H9 (cell line): ENCODE measurements at regions not wholly inside any gene's neighbourhood (a gene's known extent, or its start where the extent isn't known, plus 50 kb on each side); places are given as distances from the start of the nearest gene placed in this dataset.

ENCODE experiments used
- DNase-seq: peaks from one replicate; pipeline ENCODE4 v3.0.0-alpha.2; 2017
- H2AFZ ChIP-seq: one replicate; pipeline ENCODE4 v1.6.1; 2013; ENCODE audit warnings: mild to moderate bottlenecking, low read length, control low read depth, moderate library complexity
- H2AK5ac ChIP-seq: 2 replicates; pipeline ENCODE4 v1.6.1; 2013; ENCODE audit warnings: low read length, control low read depth, mixed read lengths; ENCODE audit not compliant: insufficient read length
- H2BK120ac ChIP-seq: one replicate; pipeline ENCODE4 v1.6.1; 2013; ENCODE audit warnings: low read depth, mild to moderate bottlenecking, low read length, control low read depth, inconsistent platforms; ENCODE audit not compliant: poor library complexity, severe bottlenecking
- H2BK12ac ChIP-seq: 2 replicates; pipeline ENCODE4 v1.6.1; 2013; ENCODE audit warnings: low read length, control low read depth, mixed read lengths, low read depth; ENCODE audit not compliant: insufficient read length
- H2BK15ac ChIP-seq: 2 replicates; pipeline ENCODE4 v1.6.1; 2013; ENCODE audit warnings: low read depth, low read length, control low read depth
- H2BK20ac ChIP-seq: one replicate; pipeline ENCODE4 v1.6.1; 2013; ENCODE audit warnings: low read depth, mild to moderate bottlenecking, low read length, control low read depth, inconsistent platforms; ENCODE audit not compliant: poor library complexity, severe bottlenecking
- H2BK5ac ChIP-seq: 2 replicates; pipeline ENCODE4 v1.6.1; 2013; ENCODE audit warnings: low read length, control low read depth, mixed read lengths; ENCODE audit not compliant: insufficient read length
- H3K14ac ChIP-seq: 2 replicates; pipeline ENCODE4 v1.6.1; 2013; ENCODE audit warnings: low read length, control low read depth; ENCODE audit not compliant: insufficient read depth
- H3K18ac ChIP-seq: 2 replicates; pipeline ENCODE4 v1.6.1; 2013; ENCODE audit warnings: low read depth, mild to moderate bottlenecking, mixed read lengths, low read length, control low read depth; ENCODE audit not compliant: insufficient read length
- H3K23ac ChIP-seq: 2 replicates; pipeline ENCODE4 v1.6.1; 2013; ENCODE audit warnings: low read length, control low read depth, mixed read lengths, low read depth; ENCODE audit not compliant: insufficient read length
- H3K23me2 ChIP-seq: 2 replicates; pipeline ENCODE4 v1.6.1; 2013; ENCODE audit warnings: low read depth, mild to moderate bottlenecking, mixed read lengths, low read length, control low read depth; ENCODE audit not compliant: insufficient read length, poor library complexity, severe bottlenecking
- H3K27ac ChIP-seq: 2 replicates; pipeline ENCODE4 v1.5.1; 2013; ENCODE audit warnings: low read length, control low read depth, mixed read lengths, low read depth; ENCODE audit not compliant: insufficient read length
- H3K27me3 ChIP-seq: 2 replicates; pipeline ENCODE4 v1.6.1; 2013; ENCODE audit warnings: low read length, control low read depth, inconsistent platforms; ENCODE audit not compliant: insufficient read depth
- H3K4ac ChIP-seq: 2 replicates; pipeline ENCODE4 v1.6.1; 2013; ENCODE audit warnings: low read depth, mild to moderate bottlenecking, control low read depth, inconsistent platforms, low read length, moderate library complexity
- H3K4me1 ChIP-seq: 2 replicates; pipeline ENCODE4 v1.6.1; 2013; ENCODE audit warnings: low read length, control low read depth, inconsistent platforms; ENCODE audit not compliant: insufficient read depth
- H3K4me2 ChIP-seq: 2 replicates; pipeline ENCODE4 v1.6.1; 2013; ENCODE audit warnings: low read length, control low read depth, mixed read lengths; ENCODE audit not compliant: insufficient read length, insufficient read depth
- H3K56ac ChIP-seq: 2 replicates; pipeline ENCODE4 v1.6.1; 2013; ENCODE audit warnings: low read depth, mild to moderate bottlenecking, mixed read lengths, low read length, control low read depth; ENCODE audit not compliant: insufficient read length
- H3K79me1 ChIP-seq: 2 replicates; pipeline ENCODE4 v1.6.1; 2013; ENCODE audit warnings: low read depth, mild to moderate bottlenecking, moderate library complexity, low read length, control low read depth, inconsistent platforms; ENCODE audit not compliant: insufficient read depth, poor library complexity, severe bottlenecking
- H3K79me2 ChIP-seq: 2 replicates; pipeline ENCODE4 v1.6.1; 2013; ENCODE audit warnings: low read length, control low read depth, inconsistent platforms; ENCODE audit not compliant: insufficient read depth
- H3K9ac ChIP-seq: 2 replicates; pipeline ENCODE4 v1.6.1; 2013; ENCODE audit warnings: low read length, control low read depth, mixed read lengths; ENCODE audit not compliant: insufficient read length; ENCODE audit errors: extremely low read depth
- H3K9me3 ChIP-seq: one replicate; pipeline ENCODE4 v1.6.1; 2013; ENCODE audit warnings: low read depth, low read length, inconsistent platforms; ENCODE audit not compliant: control insufficient read depth
- H3T11ph ChIP-seq: one replicate; pipeline ENCODE4 v1.6.1; 2013; ENCODE audit warnings: mild to moderate bottlenecking, low read length, control low read depth, inconsistent platforms
- H4K20me1 ChIP-seq: one replicate; pipeline ENCODE4 v1.6.1; 2013; ENCODE audit not compliant: control insufficient read depth, insufficient read length, insufficient read depth
- H4K5ac ChIP-seq: 2 replicates; pipeline ENCODE4 v1.6.1; 2013; ENCODE audit warnings: low read depth, mild to moderate bottlenecking, mixed read lengths, low read length, control low read depth; ENCODE audit not compliant: insufficient read length
- H4K8ac ChIP-seq: replicated peaks from 2 replicates; pipeline ENCODE4 v1.6.1; 2013; ENCODE audit warnings: low read length, control low read depth, mixed read lengths, low read depth; ENCODE audit not compliant: insufficient read length
- H4K91ac ChIP-seq: 2 replicates; pipeline ENCODE4 v1.6.1; 2013; ENCODE audit warnings: low read depth, mild to moderate bottlenecking, moderate library complexity, mixed read lengths, low read length, control low read depth; ENCODE audit not compliant: insufficient read length
- H3K27ac Mint-ChIP-seq, 3 experiments: 2 replicates in 2 of 3; 3 replicates in 1 of 3; pipeline ENCODE4 v1.8.0; 2020 to 2021; ENCODE audit warnings: mixed read lengths in 3 of 3, mild to moderate bottlenecking in 1 of 3, moderate library complexity in 1 of 3
- H3K27me3 Mint-ChIP-seq: 2 replicates; pipeline ENCODE4 v1.8.0; 2021; ENCODE audit warnings: low read depth, mild to moderate bottlenecking, moderate library complexity, mixed read lengths
- H3K36me3 Mint-ChIP-seq, 3 experiments: 2 replicates in 2 of 3; 3 replicates in 1 of 3; pipeline ENCODE4 v1.8.0; 2020 to 2021; ENCODE audit warnings: low read depth in 3 of 3, mixed read lengths in 3 of 3; ENCODE audit not compliant: insufficient read depth in 1 of 3
- H3K4me1 Mint-ChIP-seq, 2 experiments: 2 replicates each; pipeline ENCODE4 v1.8.0; 2020; ENCODE audit warnings: mixed read lengths in 2 of 2
- H3K4me3 Mint-ChIP-seq, 2 experiments: 2 replicates in 1 of 2; 3 replicates in 1 of 2; pipeline ENCODE4 v1.8.0; 2020 to 2021; ENCODE audit warnings: mild to moderate bottlenecking in 2 of 2, mixed read lengths in 2 of 2, moderate library complexity in 1 of 2
- H3K9me3 Mint-ChIP-seq, 2 experiments: 2 replicates in 1 of 2; 3 replicates in 1 of 2; pipeline ENCODE4 v1.8.0; 2020; ENCODE audit warnings: mild to moderate bottlenecking in 2 of 2, mixed read lengths in 2 of 2, moderate library complexity in 1 of 2
- WGBS: extraction: QIAGEN DNeasy Blood & Tissue Kit; methylation state at CpG from one replicate; pipeline ENCODE4 v1.1.7; 2013; ENCODE audit warnings: missing lambda C conversion rate, low lambda C conversion rate, mixed read lengths; ENCODE audit not compliant: insufficient read length; ENCODE audit errors: extremely low coverage; 5-methylcytosine and 5-hydroxymethylcytosine counted together
- TF ChIP-seq, protein P1 (sequence below): fragments of 200-600 bp; sonication (generic); conservative IDR thresholded peaks from 3 replicates; pipeline ENCODE4 v1.8.0; 2021; ENCODE audit warnings: antibody characterized with exemption, mild to moderate bottlenecking

DNA sequence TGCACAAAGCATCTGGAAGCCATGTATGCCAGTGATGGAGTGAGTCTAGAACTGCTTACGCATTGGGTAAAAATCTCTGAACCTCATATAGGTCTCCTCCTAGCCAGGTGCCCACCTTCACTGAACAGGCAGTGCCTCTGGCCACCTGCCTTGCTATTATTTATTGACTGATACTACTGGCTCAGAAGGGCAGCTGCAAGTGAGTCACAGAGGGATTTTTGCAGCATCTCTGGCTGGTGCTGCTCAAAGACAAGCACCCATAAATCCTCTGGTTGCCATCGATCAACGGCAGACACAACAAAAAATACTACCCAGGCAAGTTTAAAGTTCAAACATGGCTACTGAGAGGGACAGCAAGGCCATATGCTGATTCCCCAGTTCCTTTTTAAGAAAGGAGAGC lies 279.4 kb downstream of the UBE3D start:
- no peak overlapping the region for H3K4me2 ChIP-seq
- H2BK12ac ChIP-seq: no peak overlapping the region
- no peak overlapping the region for H4K8ac ChIP-seq
- DNase-seq: no peak
- H2BK15ac ChIP-seq: no peak overlapping the region
- no peak overlapping the region for H2BK20ac ChIP-seq
- Mint-ChIP-seq H3K27ac (no peak overlapping the region), H3K4me1 (no peaks in the 10 kb centered on the region), H3K27me3 (no peaks in the 10 kb centered on the region), H3K9me3 (no peaks in the 10 kb centered on the region), H3K36me3 (no peaks in the 10 kb centered on the region), H3K4me3 (no peak overlapping the region)
- no peaks in the 10 kb centered on the region for H3K4me1 ChIP-seq
- H3K27ac ChIP-seq: no peak overlapping the region
- TF ChIP-seq, protein P1, sequence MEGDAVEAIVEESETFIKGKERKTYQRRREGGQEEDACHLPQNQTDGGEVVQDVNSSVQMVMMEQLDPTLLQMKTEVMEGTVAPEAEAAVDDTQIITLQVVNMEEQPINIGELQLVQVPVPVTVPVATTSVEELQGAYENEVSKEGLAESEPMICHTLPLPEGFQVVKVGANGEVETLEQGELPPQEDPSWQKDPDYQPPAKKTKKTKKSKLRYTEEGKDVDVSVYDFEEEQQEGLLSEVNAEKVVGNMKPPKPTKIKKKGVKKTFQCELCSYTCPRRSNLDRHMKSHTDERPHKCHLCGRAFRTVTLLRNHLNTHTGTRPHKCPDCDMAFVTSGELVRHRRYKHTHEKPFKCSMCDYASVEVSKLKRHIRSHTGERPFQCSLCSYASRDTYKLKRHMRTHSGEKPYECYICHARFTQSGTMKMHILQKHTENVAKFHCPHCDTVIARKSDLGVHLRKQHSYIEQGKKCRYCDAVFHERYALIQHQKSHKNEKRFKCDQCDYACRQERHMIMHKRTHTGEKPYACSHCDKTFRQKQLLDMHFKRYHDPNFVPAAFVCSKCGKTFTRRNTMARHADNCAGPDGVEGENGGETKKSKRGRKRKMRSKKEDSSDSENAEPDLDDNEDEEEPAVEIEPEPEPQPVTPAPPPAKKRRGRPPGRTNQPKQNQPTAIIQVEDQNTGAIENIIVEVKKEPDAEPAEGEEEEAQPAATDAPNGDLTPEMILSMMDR: no peak
- no peak overlapping the region for H2AK5ac ChIP-seq
- H2BK5ac ChIP-seq: no peak overlapping the region
- H4K91ac ChIP-seq: no peak overlapping the region
- no peak overlapping the region for H3K23ac ChIP-seq
- H2AFZ ChIP-seq: no peak overlapping the region
- no peaks in the 10 kb centered on the region for H3K79me1 ChIP-seq
- H4K5ac ChIP-seq: no peak overlapping the region
- no peak overlapping the region for H3T11ph ChIP-seq
- no peak overlapping the region for H3K14ac ChIP-seq
- no peaks in the 10 kb centered on the region for H3K9me3 ChIP-seq
- no peaks in the 10 kb centered on the region for H3K27me3 ChIP-seq
- no peaks in the 10 kb centered on the region for H4K20me1 ChIP-seq
- H3K56ac ChIP-seq: no peak overlapping the region
- H3K23me2 ChIP-seq: no peaks in the 10 kb centered on the region
- H3K4ac ChIP-seq: no peak overlapping the region
- no peak overlapping the region for H2BK120ac ChIP-seq
- H3K9ac ChIP-seq: no peak overlapping the region
- no peaks in the 10 kb centered on the region for H3K79me2 ChIP-seq
- H3K18ac ChIP-seq: no peak overlapping the region
- WGBS: no CpG with 5 or more reads among the region's 3 CpGs
